AG08395 (cell line): ENCODE measurements at regions not wholly inside any gene's neighbourhood (a gene's known extent, or its start where the extent isn't known, plus 50 kb on each side); places are given as distances from the start of the nearest gene placed in this dataset.
"Not testable (repeated sequence)": the region's sequence is repeated elsewhere in the genome, so short reads cannot be mapped to it uniquely, and the experiment has no call there.

ENCODE experiments used
- DNase-seq: peaks from one replicate; pipeline ENCODE4 v3.0.0; 2012; ENCODE audit warnings: mixed read lengths, low spot score

- no peak for DNase-seq
Observed at GRCh38 chr3:178302966-178303930, 233.0 kb upstream of the KCNMB2 start.

DNA sequence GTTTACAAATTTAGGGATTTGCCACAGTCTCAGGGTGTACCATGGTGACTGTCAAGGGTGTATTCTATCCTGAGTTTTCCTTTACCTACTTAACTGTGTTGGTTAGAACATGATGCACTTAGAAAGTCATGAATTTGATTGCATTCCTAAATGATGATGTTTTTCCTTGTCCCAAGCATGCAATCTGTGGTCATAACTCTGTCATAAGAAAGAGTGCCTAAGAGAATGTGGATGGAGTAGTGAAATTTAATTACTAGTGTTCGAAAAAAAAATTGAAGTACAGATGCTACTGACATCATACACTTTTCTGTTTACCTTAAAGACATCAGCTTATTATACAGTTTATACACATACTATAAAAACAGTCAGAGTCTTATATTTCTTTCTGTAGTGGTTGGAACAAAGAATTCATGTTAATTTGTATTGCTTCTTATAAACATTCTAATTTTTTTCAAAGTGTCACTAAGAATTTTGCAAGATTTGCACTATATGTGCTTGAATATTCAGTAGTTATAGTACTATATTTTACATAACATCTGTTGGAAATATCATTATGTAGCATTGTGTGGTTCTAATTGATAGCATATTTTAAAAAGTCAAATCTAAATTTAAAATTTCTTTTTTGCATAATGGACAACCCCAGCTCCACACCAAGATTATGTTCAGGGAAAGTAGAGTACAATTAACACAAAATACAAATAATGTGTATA is 231.3 kb upstream of the KCNMB2 start:
- DNase-seq = peak; percentile 45

DNA sequence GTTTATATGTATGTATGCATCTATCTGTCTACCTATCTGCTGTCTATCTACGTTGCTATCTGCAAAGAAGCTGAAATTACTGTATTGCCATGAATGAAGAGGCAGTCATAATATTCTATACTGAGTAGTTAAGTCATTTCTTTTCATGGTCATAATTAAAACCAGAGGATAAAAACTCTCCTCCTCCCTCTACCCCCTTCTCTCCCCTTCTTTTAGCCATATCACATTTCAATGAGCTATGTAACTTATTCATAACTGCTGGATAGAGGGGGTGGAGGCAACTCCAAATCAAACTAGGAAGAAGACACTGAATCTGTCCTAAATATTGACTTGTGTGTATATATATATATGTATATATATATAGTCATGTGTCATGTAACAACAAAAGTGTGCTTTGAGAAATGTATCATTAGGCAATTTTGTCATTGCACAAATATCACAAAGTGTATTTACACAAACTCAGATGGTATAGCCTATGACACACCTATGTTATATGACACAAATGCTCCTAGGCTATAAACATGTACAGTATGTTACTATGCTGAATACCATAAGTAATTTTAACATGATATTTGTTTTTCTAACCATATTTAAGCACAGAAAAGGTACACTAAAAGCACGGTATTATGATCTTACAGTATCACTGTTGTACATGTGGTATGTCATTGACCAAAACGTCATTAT is 229.7 kb upstream of the KCNMB2 start:
- no peak for DNase-seq

DNA sequence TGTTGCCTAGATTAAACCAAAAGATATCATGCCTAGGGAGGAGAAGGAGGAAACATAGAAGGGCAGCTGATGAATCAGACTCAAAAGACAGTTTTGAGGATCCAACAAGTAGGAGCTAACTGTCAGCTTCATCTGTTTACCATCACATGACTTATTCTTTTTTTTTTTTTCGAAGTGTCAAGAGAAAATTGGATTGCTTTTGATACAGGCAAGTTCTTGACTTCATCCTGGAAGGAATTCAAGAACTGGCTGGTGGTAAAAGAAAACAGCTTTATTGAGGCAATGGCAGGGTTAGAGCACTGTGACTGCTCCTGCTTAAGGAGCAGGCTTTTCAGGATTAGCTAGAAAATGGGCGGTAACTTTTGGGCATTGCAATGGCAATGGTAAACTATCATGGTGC is 227.5 kb upstream of the KCNMB2 start:
- no peak for DNase-seq

DNA sequence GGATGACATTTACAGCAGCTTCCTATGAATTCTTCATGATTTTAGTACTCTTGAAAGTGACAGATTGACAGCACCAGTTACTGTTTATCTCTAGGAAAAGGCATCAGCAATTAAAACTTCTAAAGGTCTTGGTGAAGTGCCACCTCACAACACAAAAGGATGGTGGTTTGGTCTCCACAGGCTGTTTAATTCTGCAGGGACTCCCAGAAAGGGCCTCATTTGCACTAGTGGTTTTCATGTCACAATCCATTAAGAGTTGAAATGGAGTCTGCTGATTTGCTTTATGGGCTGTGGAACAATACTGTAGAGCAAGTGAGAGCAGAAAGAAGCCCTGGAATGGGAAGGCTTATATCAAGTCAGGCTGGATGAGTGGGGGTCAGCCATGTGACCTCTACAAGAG is 225.3 kb upstream of the KCNMB2 start:
- no peak for DNase-seq

DNA sequence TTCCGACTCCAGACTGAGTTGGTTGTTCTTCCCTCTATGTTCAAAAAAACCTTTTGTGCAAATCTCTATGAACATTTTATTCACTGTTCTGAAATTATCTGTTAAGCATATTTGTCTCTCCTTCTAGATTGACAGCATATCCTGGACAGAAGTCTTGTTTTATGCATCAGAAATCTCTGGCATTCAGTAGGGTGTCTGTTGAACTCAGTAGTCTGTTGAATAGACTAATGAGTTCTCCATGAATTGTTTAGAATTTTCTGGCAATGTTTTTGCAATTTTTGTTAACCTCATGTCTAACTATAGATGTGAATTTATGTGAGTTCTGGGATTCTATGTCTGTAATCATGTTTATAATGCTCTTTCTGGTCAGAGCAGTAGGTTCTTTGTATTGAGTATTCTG is 222.5 kb upstream of the KCNMB2 start:
- DNase-seq = no peak

- DNase-seq = no peak
Observed at GRCh38 chr3:178318340-178318739, 217.9 kb upstream of the KCNMB2 start.

DNA sequence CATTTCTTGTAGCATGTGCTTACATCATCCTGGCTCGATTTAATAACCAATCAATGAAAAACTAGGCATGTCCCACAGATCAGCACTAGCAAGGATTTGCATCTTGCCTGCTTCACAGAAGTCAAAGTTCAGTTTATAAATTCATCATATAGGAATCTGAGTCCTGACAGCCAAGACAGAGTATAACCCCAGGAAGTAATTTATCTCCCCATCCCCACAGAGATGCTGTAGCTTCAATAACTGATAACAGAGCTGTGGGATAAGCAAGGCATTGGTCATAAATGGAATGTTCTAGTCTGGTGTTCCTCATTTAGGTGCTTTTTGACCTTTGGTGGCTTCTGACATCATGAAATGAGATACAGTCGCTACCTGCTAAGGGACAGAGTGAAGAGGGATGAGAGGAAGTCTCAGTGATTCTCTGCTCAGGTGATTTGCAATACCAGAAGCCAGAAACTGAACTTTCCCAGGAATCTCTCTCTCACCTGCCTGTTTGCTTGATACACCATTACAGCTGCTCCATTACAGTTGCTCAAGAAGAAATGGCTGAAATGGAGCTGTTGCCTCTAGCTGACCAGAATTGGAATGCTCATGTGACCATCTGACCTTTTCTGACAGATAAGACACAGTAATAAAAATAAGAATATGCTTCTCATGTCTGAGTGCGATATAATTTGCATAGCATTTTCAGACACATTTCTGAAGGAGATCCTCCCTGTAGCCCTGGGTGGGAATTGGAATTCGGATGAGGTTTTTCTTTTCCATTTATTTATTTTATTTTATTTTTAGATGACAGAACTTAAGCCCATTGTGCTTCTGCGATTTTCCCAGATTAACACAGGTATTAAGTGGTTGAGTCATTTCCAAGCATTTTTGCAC is 217.1 kb upstream of the KCNMB2 start:
- DNase-seq = no peak

DNA sequence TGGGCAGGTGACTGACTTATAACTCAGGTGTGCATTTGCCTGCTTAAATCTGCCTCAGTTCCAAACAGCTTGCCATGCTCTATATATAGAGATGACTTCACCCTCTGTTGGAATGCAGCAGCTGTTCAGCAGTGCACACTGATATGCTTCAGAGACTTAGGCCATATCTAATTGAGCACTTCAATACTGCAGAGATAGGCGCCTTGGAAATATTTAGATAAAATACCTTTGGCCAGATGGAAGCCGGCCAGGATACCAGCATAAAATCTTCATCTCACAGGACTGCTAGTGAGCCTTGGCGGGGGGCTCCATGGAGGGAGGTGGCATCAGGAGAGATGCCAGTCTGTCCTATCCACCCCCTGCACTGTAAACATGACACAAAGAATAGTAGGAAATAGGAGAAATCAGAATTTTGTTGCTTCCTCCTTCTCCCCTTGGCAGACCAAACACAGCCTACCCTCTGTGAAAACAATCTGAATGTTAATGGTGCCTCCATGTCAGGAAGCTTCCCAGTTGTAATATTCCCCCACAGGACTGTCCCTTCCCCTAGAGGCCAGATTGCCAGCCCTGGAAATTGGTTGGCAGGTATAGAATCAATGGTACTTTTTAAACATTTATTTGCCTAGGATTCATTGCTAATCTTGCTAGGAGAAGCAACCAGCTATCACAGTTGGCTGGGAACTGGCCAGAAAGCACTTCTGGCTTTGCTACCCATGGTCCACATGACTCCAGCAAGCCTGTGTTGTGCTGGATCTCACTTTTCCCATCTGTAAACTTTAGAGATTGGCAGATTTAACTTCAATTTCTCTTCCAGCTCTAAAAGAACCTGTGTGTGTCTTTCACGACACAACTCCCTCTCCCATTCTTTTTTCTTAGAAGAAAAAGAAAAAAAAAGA is 215.5 kb upstream of the KCNMB2 start:
- peak; percentile 44 for DNase-seq

GRCh38 chr3:178324356-178324755 is 211.9 kb upstream of the KCNMB2 start:
- no peak for DNase-seq

- peak; percentile 52 for DNase-seq
Observed at GRCh38 chr3:178325330-178325729, 210.9 kb upstream of the KCNMB2 start.

DNA sequence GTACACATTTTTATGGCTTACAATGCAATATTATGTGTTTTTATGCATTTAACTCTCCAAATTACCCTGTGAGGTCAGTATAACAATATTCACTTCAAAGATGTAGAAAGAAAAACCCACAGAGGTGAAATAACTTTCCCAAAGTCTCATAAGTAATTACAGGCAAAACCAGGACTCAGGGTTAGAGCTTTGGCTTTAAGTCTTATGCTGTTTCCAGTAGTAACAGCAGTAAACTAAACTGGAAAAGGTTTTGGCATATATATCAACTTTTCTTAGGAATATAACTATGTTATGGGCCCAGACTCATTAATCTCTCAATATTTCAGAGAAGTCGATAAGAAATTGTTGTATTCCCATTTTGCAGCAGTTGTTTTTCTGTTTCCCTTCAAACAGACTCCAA is 206.3 kb upstream of the KCNMB2 start:
- DNase-seq = no peak

DNA sequence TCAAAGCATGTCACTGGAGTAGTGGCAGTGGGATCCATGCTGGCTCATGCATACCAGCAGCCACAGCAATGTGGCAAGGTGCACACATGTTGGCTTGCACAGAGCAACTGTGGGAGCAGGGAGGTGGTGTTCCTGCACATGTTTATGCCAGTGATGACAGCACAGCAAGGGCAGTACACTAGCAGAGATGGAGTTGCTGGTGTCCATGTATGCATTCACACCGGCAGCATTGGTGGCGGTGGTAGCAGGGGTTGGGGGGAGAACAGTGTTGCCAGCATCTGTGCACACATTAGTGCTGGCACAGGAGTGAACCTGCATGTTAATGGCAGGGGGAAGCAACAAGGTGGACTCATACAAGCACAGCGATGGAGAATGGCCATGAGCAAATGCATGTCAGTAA is 202.0 kb upstream of the KCNMB2 start:
- DNase-seq = no peak

DNA sequence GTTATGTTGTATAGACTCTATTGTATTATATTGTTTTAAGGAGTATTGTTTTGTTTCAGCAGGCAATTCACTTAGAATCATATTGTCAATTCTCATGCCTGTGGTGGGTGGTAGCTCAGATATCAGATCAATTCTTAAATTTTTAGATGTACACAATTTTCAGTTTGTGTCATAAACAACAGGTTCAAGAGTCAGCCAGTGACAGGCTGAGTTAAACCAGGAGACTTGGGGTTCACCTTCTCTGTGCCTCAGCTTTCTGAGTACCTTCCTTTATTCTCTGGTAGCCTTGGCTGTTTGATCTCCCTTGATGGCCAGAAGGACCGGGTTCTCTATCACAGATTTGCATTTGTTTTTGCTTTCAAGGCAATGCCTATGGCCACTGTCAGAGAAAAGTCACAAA is 199.9 kb upstream of the KCNMB2 start:
- DNase-seq = no peak

GRCh38 chr3:178340506-178340905 is 195.7 kb upstream of the KCNMB2 start:
- no peak for DNase-seq

- DNase-seq = no peak
Observed at GRCh38 chr3:178341636-178342035, 194.6 kb upstream of the KCNMB2 start.

GRCh38 chr3:178342111-178342510 is 194.1 kb upstream of the KCNMB2 start:
- peak; percentile 10 for DNase-seq

- DNase-seq = no peak
Observed at GRCh38 chr3:178343433-178344038, 192.7 kb upstream of the KCNMB2 start.

DNA sequence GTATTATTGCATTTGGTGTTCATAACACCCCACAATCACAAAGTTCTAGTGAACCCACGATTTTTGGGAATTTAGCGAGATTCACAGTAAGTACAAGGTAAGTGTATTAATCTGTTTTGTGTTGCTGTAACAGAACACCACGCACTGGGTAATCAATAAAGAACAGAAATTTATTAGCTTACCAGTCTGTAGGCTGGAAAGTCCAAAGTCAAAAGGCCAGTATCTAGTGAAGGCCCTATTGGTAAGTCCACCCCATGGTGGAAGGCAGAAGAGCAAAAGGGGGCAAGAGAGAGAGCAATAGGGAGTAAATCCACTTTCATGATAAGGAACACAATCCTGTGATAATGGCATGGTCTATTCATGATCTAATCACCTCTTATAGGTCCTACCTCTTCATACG is 190.3 kb upstream of the KCNMB2 start:
- no peak for DNase-seq

DNA sequence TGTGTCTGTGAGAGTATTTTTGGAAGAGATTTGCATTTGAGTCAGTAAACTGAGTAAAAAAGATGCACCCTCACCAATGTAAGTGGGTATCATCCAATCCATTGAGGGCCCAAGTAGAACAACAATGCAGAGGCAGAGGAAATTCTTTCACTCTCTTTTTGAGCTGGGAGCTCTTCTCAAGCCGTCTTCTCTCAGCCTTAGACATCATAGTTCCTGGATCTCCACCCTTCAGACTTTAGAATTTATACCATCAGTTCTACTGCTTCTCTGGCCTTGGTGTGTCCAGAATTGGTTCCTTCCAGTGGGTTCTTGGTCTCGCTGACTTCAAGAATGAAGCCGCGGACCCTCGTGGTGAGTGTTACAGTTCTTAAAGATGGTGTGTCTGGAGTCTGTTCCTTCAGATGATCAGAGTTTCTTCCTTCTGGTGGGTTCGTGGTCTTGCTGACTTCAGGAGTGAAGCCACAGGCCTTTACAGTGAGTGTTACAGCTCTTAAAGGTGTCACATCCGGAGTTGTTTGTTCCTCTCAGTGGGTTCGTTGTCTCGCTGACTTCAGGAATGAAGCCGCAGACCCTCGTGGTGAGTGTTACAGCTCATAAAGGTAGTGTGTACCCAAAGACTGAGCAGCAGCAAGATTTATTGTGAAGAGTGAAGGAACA is 187.5 kb upstream of the KCNMB2 start:
- DNase-seq = not testable (repeated sequence)
